ENCODE measurements at regions not wholly inside any gene's neighbourhood (a gene's known extent, or its start where the extent isn't known, plus 50 kb on each side); places are given as distances from the start of the nearest gene placed in this dataset.

DNA sequence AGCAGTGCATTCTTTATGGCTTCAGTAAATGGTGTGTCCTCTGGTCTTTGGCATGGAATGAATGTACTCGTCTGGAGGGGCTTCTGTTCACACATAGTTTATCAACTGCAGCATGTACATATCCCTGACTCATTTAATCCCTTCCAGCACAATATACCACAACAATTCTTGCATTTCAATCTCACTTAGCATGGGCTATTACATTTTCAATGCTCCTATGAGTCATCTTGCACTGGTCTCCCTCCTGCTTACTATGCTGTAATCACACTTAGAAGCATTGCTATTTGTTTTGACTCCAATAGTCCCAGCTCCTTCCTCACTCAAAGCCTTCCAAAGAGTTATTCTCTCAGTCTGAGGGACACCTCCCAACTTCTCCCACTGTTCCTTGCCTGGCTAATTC lies 180.9 kb upstream of the NUDT10 start:
- H3K36me3 ChIP-seq (ENCODE audit: control insufficient read depth, insufficient read depth, low read length) = no peaks in the 10 kb centered on the region
- POLR2A ChIA-PET = no interaction called here
- FAIRE-seq = no peak
- H2AFZ ChIP-seq (ENCODE audit: low read depth, low read length) = no peak overlapping the region
- CTCF ChIA-PET (ENCODE audit: low intra/inter-chr PET ratio) = no interaction called here
- BruUV-seq (replicated peaks) = no TSS peak
- H3K79me2 ChIP-seq (ENCODE audit: control insufficient read depth, insufficient read depth, low read length) = no peaks in the 10 kb centered on the region
- H4K20me1 ChIP-seq (replicated peaks; ENCODE audit: control insufficient read depth, insufficient read depth, low read length) = no peaks in the 10 kb centered on the region
- 0% methylated on average over 1 of the region's 1 CpG for WGBS (ENCODE audit: insufficient coverage, low coverage, missing lambda C conversion rate)
- no peaks in the 10 kb centered on the region for H3K4me1 ChIP-seq (replicated peaks in 1 of 2; ENCODE audit: control insufficient read depth in 2 of 2, insufficient read depth in 2 of 2, low read length in 2 of 2)
- no peak for ATAC-seq
- H3K9me1 ChIP-seq (ENCODE audit: control insufficient read depth, insufficient read depth, low read length) = no peaks in the 10 kb centered on the region
- no peak overlapping the region for H3K4me2 ChIP-seq (ENCODE audit: insufficient read depth, low read length)
- DNase-seq (ENCODE audit: extremely low read depth in 1 of 4, low spot score in 3 of 4) = no peak
- intact Hi-C loops (cut with micrococcal nuclease) (no loop called here), in situ Hi-C loops (cut with MboI) (no loop called here)
- H3K9ac ChIP-seq (ENCODE audit: insufficient read depth in 1 of 2, low read depth in 2 of 2, low read length in 2 of 2) = no peak overlapping the region
- H3K27me3 ChIP-seq (ENCODE audit: control insufficient read depth in 2 of 2, insufficient read depth in 2 of 2, low read length in 2 of 2) = no peaks in the 10 kb centered on the region
- H3K9me3 ChIP-seq (replicated peaks; ENCODE audit: control insufficient read depth, insufficient read depth, low read depth, low read length) = no peaks in the 10 kb centered on the region
- TF ChIP-seq, protein P1, sequence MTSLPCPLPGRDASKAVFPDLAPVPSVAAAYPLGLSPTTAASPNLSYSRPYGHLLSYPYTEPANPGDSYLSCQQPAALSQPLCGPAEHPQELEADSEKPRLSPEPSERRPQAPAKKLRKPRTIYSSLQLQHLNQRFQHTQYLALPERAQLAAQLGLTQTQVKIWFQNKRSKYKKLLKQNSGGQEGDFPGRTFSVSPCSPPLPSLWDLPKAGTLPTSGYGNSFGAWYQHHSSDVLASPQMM (CRISPR knock-in tag; IDR thresholded peaks at IDR 0.05) = no peak
- TF ChIP-seq IFI16 (CRISPR knock-in tag; IDR thresholded peaks at IDR 0.05) = no peak
- no peak for TF ChIP-seq ZFPM2 (CRISPR knock-in tag; IDR thresholded peaks at IDR 0.05)
- TF ChIP-seq, protein P2, sequence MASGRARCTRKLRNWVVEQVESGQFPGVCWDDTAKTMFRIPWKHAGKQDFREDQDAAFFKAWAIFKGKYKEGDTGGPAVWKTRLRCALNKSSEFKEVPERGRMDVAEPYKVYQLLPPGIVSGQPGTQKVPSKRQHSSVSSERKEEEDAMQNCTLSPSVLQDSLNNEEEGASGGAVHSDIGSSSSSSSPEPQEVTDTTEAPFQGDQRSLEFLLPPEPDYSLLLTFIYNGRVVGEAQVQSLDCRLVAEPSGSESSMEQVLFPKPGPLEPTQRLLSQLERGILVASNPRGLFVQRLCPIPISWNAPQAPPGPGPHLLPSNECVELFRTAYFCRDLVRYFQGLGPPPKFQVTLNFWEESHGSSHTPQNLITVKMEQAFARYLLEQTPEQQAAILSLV (tag; IDR thresholded peaks at IDR 0.05) = no peak
- TF ChIP-seq HMG20B (CRISPR knock-in tag; IDR thresholded peaks at IDR 0.05) = no peak
- no peak for TF ChIP-seq ZNF41 (CRISPR knock-in tag; conservative IDR thresholded peaks at IDR 0.05)
- TF ChIP-seq ZNF436 (CRISPR knock-in tag; IDR thresholded peaks at IDR 0.05) = no peak
- H3K27ac ChIP-seq (ENCODE audit: extremely low read depth, low read depth, low read length) = no peak overlapping the region
- H3K4me3 ChIP-seq = no peak overlapping the region
